LNCaP clone FGC (cell line): ENCODE measurements at regions not wholly inside any gene's neighbourhood (a gene's known extent, or its start where the extent isn't known, plus 50 kb on each side); places are given as distances from the start of the nearest gene placed in this dataset.

ENCODE experiments used
- DNase-seq: peaks from one replicate; pipeline ENCODE4 v3.0.0-alpha.2; 2011; ENCODE audit warnings: low read depth
- H3K4me3 ChIP-seq: 2 replicates; pipeline ENCODE4 v1.5.1; 2011; ENCODE audit warnings: mild to moderate bottlenecking, low read depth, low read length, control low read depth
- TF ChIP-seq, protein P1 (sequence below): IDR thresholded peaks from 2 replicates; pipeline ENCODE4 v1.5.1; 2012; ENCODE audit warnings: mild to moderate bottlenecking; ENCODE audit not compliant: control insufficient read depth, insufficient read depth; ENCODE audit errors: extremely low read depth

DNA sequence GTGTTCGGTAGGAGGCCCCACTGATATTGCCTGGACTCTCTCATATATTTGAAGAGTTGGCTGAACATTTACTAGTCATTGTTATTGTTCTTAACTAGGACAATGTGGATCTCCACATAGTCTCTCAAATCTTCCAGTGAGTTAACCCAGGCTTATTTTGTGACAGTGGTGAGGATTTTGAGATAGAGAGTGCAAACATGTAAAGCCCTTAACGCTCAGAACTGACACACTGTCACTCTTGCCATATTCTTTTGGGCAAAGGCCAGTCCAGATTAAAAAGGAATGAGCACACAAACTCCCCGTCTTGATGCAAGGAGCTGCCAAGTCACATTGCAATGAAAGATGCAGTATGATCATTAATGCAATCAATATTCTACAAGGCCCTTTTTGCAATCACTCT lies 431.9 kb upstream of the AZI2 start:
- TF ChIP-seq, protein P1, sequence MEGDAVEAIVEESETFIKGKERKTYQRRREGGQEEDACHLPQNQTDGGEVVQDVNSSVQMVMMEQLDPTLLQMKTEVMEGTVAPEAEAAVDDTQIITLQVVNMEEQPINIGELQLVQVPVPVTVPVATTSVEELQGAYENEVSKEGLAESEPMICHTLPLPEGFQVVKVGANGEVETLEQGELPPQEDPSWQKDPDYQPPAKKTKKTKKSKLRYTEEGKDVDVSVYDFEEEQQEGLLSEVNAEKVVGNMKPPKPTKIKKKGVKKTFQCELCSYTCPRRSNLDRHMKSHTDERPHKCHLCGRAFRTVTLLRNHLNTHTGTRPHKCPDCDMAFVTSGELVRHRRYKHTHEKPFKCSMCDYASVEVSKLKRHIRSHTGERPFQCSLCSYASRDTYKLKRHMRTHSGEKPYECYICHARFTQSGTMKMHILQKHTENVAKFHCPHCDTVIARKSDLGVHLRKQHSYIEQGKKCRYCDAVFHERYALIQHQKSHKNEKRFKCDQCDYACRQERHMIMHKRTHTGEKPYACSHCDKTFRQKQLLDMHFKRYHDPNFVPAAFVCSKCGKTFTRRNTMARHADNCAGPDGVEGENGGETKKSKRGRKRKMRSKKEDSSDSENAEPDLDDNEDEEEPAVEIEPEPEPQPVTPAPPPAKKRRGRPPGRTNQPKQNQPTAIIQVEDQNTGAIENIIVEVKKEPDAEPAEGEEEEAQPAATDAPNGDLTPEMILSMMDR: no peak
- no peak overlapping the region for H3K4me3 ChIP-seq
- no peak for DNase-seq

DNA sequence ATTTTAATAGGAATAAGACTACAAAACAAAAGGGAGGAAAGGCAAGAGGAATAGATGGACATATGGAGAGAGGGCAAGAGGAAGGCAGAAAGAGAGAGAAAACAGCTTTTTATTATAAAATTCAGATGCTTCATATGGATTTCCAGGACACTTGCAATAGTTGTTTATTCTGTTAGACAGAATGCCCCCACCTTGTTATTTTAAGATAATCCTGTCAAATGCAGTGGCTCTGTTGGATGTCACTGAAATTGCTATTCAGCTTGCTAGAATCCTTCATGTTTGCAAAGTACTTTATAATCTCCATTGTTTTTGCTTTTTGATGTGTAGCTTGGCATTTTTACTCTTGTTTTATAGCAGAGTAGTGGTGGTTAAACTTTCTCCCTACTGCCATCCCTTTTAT lies 432.4 kb upstream of the AZI2 start:
- TF ChIP-seq, protein P1: no peak
- no peak for DNase-seq
- H3K4me3 ChIP-seq: no peak overlapping the region

DNA sequence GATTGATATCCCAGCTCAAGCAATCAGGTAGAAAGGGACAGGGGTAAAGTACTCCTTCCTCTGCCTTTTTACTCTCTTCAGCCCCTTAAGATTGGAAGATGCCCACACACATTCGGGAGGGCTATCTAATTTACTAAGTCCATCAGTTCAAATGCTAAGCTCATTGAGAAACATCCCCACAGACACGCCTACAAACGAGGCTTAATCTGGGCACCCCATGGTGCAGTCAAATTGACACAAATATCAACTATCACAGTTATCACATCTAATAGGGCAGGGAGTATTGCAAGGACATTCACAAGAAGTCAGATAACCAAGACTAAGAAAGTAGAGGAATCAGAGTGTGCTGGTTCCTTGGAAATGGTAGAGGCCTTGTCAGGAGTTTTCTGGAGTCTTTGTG lies 437.8 kb upstream of the AZI2 start:
- TF ChIP-seq, protein P1: no peak
- DNase-seq: no peak
- H3K4me3 ChIP-seq: no peak overlapping the region

DNA sequence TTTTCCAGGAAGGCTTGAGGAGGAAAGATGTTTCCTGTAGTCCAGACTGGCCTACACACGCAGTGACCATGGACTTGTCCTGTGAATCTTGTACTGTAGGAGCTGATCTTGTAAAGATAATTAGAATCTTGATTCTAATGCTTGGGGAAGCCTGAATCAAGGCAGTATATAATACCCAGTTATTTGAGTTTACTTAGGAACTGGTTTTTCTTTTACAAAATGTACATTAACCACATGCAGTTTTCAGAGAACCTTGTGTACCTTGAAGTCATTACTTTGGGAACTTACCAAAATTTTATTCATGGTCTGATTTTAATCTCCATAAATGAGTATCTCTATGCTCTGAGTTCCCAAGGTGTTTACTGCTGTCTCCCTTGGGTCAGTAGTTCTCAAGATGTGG lies 439.9 kb upstream of the AZI2 start:
- DNase-seq: peak; percentile 98
- TF ChIP-seq, protein P1: no peak
- H3K4me3 ChIP-seq: no peak overlapping the region

DNA sequence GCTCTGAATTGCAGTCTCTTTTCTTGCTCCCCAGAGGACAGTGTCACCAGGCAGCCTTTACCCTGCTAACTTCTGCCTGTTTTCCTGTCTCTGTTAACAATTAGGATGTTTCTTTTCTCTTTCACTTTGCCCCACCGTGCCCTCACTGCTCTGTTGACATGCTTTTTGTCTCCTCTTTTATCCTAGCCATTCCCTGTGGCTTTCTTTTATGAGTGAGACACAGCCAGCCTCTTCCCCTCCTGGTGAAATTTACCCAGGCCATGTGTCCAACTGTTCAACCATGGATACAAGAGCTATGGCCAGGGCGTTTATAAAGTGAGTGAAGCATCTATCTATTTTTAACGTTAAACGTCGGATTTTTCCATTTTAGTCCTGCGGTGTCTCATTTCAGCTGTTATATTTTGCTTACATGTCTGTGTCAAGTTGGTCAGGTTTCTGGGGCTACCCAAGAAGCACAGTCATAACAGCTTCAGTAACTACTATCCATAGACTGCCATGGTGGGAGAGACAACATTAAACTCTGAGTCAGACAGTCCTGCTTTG lies 443.2 kb upstream of the AZI2 start:
- TF ChIP-seq, protein P1: no peak

DNA sequence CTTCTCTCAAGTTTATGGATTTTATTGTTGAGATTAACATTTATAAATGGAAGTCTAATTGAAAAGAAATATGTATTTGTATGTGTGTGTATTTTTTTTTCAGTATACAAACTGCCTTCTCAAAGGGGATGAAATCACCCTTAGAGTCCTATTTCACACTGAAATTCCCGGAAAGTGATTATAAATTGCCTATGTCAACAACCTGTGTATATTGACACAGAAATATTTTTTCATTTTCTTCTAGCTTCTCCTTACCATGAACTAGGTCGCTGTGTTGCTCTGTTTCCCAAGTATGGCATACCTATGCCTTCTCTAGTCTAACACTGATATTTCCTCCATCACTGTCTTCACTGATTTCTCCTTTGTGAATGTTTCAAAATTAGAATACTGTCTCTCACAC lies 444.0 kb upstream of the AZI2 start:
- TF ChIP-seq, protein P1: no peak
- no peak for DNase-seq
- H3K4me3 ChIP-seq: no peak overlapping the region

More for the DNA sequence above, 443.2 kb upstream of the AZI2 start:
- DNase-seq: no peak
- H3K4me3 ChIP-seq: no peak overlapping the region

DNA sequence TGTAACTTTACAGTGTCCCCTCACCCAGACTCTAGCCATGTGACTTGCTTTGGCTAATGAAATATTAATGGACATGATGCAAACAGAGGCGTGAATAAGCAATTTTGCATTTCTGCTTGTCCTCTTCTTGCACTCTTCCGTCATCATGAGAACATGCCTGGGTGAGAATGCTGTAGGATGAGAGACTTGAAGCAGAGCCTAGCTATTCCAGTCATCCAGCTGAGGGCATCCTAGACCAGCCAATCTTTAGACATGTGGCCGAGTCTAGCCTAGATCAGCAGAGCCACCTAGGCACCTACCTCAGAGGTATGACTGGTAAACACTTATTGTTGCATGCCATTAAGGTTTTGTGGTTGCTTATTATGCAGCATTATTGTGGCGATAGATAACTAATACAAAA lies 450.5 kb upstream of the AZI2 start:
- H3K4me3 ChIP-seq: no peak overlapping the region
- TF ChIP-seq, protein P1: peak; percentile 45
- DNase-seq: no peak
